ENCODE measurements at regions not wholly inside any gene's neighbourhood (a gene's known extent, or its start where the extent isn't known, plus 50 kb on each side); places are given as distances from the start of the nearest gene placed in this dataset.

DNA sequence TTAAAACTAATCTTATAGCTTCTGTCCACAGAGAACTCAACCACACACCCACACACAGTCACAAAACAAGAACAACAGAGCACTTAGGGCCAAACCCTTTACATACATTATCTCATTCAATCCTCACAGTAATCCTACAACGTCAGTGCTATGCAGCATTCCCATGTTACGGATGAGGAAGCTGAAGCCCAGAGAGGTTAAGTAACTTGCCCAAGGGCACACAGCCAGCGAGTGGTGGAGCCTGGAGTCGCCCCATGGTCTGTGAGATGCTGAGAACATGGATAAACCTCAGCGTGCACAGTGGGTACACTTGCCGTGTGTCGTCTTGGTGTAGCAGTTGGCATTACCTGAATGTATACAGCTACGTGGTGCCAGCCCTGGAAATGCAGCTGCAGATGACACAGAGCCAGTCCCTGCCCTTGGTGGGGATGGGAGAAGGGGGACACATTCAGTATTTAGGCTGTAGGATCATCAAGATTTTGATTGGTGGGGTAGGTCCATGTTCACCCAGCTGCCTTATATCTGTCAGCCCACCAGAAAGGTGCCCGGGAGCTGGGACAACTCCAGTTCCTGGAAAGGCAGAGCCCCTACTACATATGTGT lies 177.0 kb downstream of the IRF8 start:
- TF ChIP-seq, protein P1, sequence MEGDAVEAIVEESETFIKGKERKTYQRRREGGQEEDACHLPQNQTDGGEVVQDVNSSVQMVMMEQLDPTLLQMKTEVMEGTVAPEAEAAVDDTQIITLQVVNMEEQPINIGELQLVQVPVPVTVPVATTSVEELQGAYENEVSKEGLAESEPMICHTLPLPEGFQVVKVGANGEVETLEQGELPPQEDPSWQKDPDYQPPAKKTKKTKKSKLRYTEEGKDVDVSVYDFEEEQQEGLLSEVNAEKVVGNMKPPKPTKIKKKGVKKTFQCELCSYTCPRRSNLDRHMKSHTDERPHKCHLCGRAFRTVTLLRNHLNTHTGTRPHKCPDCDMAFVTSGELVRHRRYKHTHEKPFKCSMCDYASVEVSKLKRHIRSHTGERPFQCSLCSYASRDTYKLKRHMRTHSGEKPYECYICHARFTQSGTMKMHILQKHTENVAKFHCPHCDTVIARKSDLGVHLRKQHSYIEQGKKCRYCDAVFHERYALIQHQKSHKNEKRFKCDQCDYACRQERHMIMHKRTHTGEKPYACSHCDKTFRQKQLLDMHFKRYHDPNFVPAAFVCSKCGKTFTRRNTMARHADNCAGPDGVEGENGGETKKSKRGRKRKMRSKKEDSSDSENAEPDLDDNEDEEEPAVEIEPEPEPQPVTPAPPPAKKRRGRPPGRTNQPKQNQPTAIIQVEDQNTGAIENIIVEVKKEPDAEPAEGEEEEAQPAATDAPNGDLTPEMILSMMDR (conservative IDR thresholded peaks at IDR 0.05; ENCODE audit: low read depth, low read length) = no peak
- no peak for TF ChIP-seq EZH2phosphoT487 (IDR thresholded peaks at IDR 0.05; ENCODE audit: borderline replicate concordance, low read length)

Measured in PC-3 (cell line).